ENCODE measurements at regions not wholly inside any gene's neighbourhood (a gene's known extent, or its start where the extent isn't known, plus 50 kb on each side); places are given as distances from the start of the nearest gene placed in this dataset.

- no peak for TF ChIP-seq ARID4A (CRISPR knock-in tag; IDR thresholded peaks at IDR 0.05; ENCODE audit: borderline replicate concordance)
- TF ChIP-seq TSC22D2 (CRISPR knock-in tag; IDR thresholded peaks at IDR 0.05; ENCODE audit: borderline replicate concordance): no peak
- no peak for TF ChIP-seq HNRNPH1 (optimal IDR thresholded peaks at IDR 0.05; ENCODE audit: low read depth, low read length)
- TF ChIP-seq ZFP41 (CRISPR knock-in tag; IDR thresholded peaks at IDR 0.05; ENCODE audit: borderline replicate concordance): no peak
- TF ChIP-seq MEIS2 (CRISPR knock-in tag; IDR thresholded peaks at IDR 0.05): no peak
- TF ChIP-seq ZBTB3 (CRISPR knock-in tag; IDR thresholded peaks at IDR 0.05; ENCODE audit: borderline replicate concordance, low read depth): no peak
- no peak for TF ChIP-seq KLF6 (CRISPR knock-in tag; IDR thresholded peaks at IDR 0.05)
- TF ChIP-seq ZNF337 (CRISPR knock-in tag; IDR thresholded peaks at IDR 0.05; ENCODE audit: borderline replicate concordance, low read depth): no peak
- no peak for TF ChIP-seq NCOR1 (IDR thresholded peaks at IDR 0.05; ENCODE audit: borderline replicate concordance, low read length)
- no peak for TF ChIP-seq ZBTB49 (CRISPR knock-in tag; IDR thresholded peaks at IDR 0.05; ENCODE audit: borderline replicate concordance)
These were observed 462.4 kb upstream of the NDST4 start (continued) for GRCh38 chr4:115575851-115576250.

All from HepG2 (cell line).